MCF 10A (cell line): ENCODE measurements at regions not wholly inside any gene's neighbourhood (a gene's known extent, or its start where the extent isn't known, plus 50 kb on each side); places are given as distances from the start of the nearest gene placed in this dataset.

ENCODE experiments used
- BruUV-seq: library from RNA; stranded (reverse); fragments of 400-500 nt; replicated peaks from 2 replicates; lab custom pipeline; 2021; lab: Mats Ljungman, UMichigan
- CTCF ChIA-PET: fragments of 300-600 bp; sonication (Branson Sonifier 250); formaldehyde crosslinking; extraction: SDS; loops from one replicate; lab custom pipeline; 2021; ENCODE audit warnings: antibody characterized with exemption, inconsistent platforms; lab: Yijun Ruan, JAX
- POLR2A ChIA-PET: fragments of 300-600, 350-650 bp; sonication (Branson Sonifier 250); formaldehyde crosslinking; extraction: SDS; loops from one replicate; lab custom pipeline; 2020; ENCODE audit warnings: antibody characterized with exemption, inconsistent platforms; lab: Yijun Ruan, JAX
- DNase-seq: peaks from one replicate; pipeline ENCODE4 v3.0.0-alpha.2; 2018; ENCODE audit not compliant: unreplicated experiment
- H3K27ac Mint-ChIP-seq: one replicate; pipeline ENCODE4 v1.8.0; 2022; ENCODE audit warnings: mild to moderate bottlenecking, low read depth, mixed read lengths; ENCODE audit not compliant: unreplicated experiment
- H3K27me3 Mint-ChIP-seq: one replicate; pipeline ENCODE4 v1.8.0; 2022; ENCODE audit warnings: mixed read lengths; ENCODE audit not compliant: insufficient read depth, unreplicated experiment
- H3K36me3 Mint-ChIP-seq: one replicate; pipeline ENCODE4 v1.8.0; 2022; ENCODE audit warnings: mild to moderate bottlenecking, moderate library complexity, mixed read lengths; ENCODE audit not compliant: insufficient read depth, unreplicated experiment
- H3K4me1 Mint-ChIP-seq: one replicate; pipeline ENCODE4 v1.8.0; 2022; ENCODE audit warnings: mixed read lengths; ENCODE audit not compliant: insufficient read depth, unreplicated experiment
- H3K4me3 Mint-ChIP-seq: one replicate; pipeline ENCODE4 v1.8.0; 2022; ENCODE audit warnings: mild to moderate bottlenecking, moderate library complexity, mixed read lengths; ENCODE audit not compliant: unreplicated experiment
- H3K9me3 Mint-ChIP-seq: one replicate; pipeline ENCODE4 v1.8.0; 2022; ENCODE audit warnings: mixed read lengths; ENCODE audit not compliant: unreplicated experiment
- intact Hi-C: fragments of 100-400 bp; cut with micrococcal nuclease; formaldehyde crosslinking; loops from 2 replicates; pipeline ENCODE4 v1.14.1; 2022
- TF ChIP-seq, protein P1 (sequence below): fragments of 200-600 bp; IDR thresholded peaks from one replicate; pipeline ENCODE4 v1.8.0; 2022; ENCODE audit warnings: antibody characterized with exemption, mild to moderate bottlenecking; ENCODE audit not compliant: unreplicated experiment

DNA sequence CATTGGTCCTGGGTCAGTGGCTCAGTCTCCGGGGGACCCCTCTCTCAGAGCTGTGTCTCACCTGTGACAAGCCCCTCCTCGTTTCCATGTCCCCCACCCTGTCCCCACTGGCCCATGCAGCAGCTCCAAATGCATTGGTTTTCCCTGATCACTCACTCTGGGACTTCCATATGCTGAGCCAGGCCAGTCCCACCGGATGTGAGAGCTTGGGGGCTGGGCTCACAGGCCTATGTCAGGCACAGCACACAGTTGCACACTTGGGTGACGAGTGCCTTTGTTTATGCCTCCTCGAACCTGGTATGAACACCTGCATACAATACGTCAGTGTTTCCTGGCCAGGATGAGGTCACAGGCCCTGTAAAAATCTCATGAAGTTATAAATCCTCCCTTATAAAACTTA is 232.5 kb downstream of the TFCP2L1 start:
- CTCF ChIA-PET = interaction anchor here (1.4 kb wide), 1 partner anchor 372 kb away, joined by 3 read pairs; no protein-coding TSS in a partner anchor
- H3K9me3 Mint-ChIP-seq = no peaks in the 10 kb centered on the region
- TF ChIP-seq, protein P1, sequence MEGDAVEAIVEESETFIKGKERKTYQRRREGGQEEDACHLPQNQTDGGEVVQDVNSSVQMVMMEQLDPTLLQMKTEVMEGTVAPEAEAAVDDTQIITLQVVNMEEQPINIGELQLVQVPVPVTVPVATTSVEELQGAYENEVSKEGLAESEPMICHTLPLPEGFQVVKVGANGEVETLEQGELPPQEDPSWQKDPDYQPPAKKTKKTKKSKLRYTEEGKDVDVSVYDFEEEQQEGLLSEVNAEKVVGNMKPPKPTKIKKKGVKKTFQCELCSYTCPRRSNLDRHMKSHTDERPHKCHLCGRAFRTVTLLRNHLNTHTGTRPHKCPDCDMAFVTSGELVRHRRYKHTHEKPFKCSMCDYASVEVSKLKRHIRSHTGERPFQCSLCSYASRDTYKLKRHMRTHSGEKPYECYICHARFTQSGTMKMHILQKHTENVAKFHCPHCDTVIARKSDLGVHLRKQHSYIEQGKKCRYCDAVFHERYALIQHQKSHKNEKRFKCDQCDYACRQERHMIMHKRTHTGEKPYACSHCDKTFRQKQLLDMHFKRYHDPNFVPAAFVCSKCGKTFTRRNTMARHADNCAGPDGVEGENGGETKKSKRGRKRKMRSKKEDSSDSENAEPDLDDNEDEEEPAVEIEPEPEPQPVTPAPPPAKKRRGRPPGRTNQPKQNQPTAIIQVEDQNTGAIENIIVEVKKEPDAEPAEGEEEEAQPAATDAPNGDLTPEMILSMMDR = no peak
- no peaks in the 10 kb centered on the region for H3K36me3 Mint-ChIP-seq
- POLR2A ChIA-PET = interaction anchor here (0.6 kb wide), 1 partner anchor 268 kb away, joined by 3 read pairs; no protein-coding TSS in a partner anchor
- no peak for DNase-seq
- H3K4me3 Mint-ChIP-seq = no peak overlapping the region
- intact Hi-C loops = no loop called here
- H3K27ac Mint-ChIP-seq = no peak overlapping the region
- no TSS peak for BruUV-seq
- no peaks in the 10 kb centered on the region for H3K4me1 Mint-ChIP-seq
- H3K27me3 Mint-ChIP-seq = peaks cover 10% of the 10 kb centered on the region

DNA sequence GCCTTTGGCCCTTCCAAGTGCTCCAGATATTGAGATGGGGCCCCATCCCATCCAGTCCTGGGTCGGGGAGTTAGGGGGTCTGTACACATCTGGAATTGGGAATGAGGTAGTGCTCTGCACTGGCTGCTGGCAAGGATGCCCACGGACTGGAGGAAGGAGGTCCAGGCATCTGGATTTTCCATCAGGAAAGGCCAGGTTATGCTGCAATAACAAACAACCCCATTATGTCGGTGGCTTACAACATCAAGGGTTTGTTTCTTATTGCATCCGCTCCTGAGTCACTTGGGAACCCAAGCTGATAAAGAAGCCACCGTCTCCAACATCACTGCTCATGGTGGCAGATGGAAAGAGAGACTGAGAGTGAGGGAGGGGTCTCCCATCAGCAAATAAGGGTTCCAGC is 229.9 kb downstream of the TFCP2L1 start:
- ChIA-PET CTCF (no interaction called here), POLR2A (no interaction called here)
- TF ChIP-seq, protein P1 = no peak
- Mint-ChIP-seq H3K27ac (no peak overlapping the region), H3K4me1 (no peaks in the 10 kb centered on the region), H3K27me3 (peaks cover 10% of the 10 kb centered on the region), H3K4me3 (no peak overlapping the region), H3K9me3 (no peaks in the 10 kb centered on the region), H3K36me3 (no peaks in the 10 kb centered on the region)
- no TSS peak for BruUV-seq
- no peak for DNase-seq
- intact Hi-C loops = no loop called here

DNA sequence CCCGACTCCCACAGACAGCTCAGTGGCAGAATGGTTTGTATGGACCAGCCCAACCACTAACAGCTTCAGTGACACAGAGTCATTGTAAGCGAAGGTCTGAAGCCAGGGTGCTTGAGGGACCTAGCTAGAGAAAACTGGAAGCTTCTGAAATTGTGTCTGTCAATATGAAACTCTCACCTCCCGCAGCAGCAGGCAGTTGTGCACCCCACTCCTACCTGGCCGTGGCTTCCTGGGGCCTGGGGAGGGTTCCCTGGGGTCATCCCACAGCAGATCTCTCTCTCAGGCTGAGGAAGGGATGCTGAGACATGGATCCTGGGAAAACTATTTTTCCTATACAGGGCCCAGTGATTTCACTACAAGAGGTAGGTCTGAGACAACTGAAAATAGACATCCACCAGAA is 229.5 kb downstream of the TFCP2L1 start:
- ChIA-PET POLR2A (no interaction called here), CTCF (no interaction called here)
- Mint-ChIP-seq H3K9me3 (no peaks in the 10 kb centered on the region), H3K4me3 (no peak overlapping the region), H3K27ac (no peak overlapping the region), H3K27me3 (peaks cover 10% of the 10 kb centered on the region), H3K36me3 (no peaks in the 10 kb centered on the region), H3K4me1 (no peaks in the 10 kb centered on the region)
- DNase-seq = no peak
- intact Hi-C loops = no loop called here
- TF ChIP-seq, protein P1 = no peak
- no TSS peak for BruUV-seq

DNA sequence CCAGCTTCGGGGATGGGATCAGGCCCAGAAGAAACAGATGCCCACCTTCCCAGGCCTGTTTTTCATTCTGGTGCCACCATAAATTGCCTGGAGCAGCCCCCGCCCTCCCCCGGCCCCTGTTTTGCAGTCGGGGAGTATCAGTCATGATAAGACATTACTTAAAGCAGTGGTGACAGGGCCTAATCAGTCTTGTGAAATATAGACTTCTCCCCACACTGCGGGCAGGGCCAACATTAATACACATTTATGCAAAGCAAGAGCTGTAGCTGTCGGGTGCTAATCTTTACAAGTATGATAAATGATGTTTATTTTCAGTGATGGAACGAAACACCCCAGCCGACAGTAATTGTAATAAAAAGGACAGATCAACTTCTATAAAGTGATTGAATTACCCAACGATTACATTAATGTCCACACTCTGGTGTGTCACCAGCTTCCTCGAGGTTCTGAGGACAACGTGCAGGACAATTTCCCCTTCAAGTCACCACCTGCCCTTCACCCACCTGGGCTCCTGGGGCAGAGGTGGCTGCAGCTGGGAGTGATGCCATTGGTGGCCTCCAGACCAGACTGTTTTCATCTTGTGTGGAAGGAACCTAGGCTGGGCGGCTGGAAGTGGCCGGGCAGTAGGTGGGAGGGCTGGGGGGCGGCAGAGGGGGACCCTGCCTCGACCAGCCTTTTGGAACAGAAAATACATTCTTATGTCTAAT is 226.0 kb downstream of the TFCP2L1 start:
- TF ChIP-seq, protein P1 = no peak
- Mint-ChIP-seq H3K27ac (no peak overlapping the region), H3K4me1 (no peaks in the 10 kb centered on the region), H3K4me3 (no peak overlapping the region), H3K27me3 (peaks cover 32% of the 10 kb centered on the region), H3K9me3 (no peaks in the 10 kb centered on the region), H3K36me3 (no peaks in the 10 kb centered on the region)
- CTCF ChIA-PET = interaction anchor here (0.9 kb wide), 1 partner anchor 363 kb away, joined by 4 read pairs; no protein-coding TSS in a partner anchor
- no peak for DNase-seq
- no TSS peak for BruUV-seq
- POLR2A ChIA-PET = no interaction called here
- intact Hi-C loops = no loop called here
